CD14-positive monocyte (primary cell): ENCODE measurements at regions not wholly inside any gene's neighbourhood (a gene's known extent, or its start where the extent isn't known, plus 50 kb on each side); places are given as distances from the start of the nearest gene placed in this dataset.

ENCODE experiments used
- DNase-seq, 3 donors: peaks; one replicate each; pipeline ENCODE4 v3.0.0-alpha.2; 2011 to 2022
- H2AFZ ChIP-seq: 2 replicates; pipeline ENCODE4 v1.6.0; 2012; ENCODE audit warnings: mild to moderate bottlenecking, low read depth, low read length, inconsistent platforms; ENCODE audit not compliant: insufficient read depth, poor library complexity, severe bottlenecking
- H3K27ac ChIP-seq, 2 donors: 1 replicate in 1 of 2; 2 replicates in 1 of 2; pipeline ENCODE4 v1.5.1; 2012 to 2013; ENCODE audit warnings: low read length in 2 of 2, control low read depth in 1 of 2, inconsistent platforms in 1 of 2, low read depth in 1 of 2, mild to moderate bottlenecking in 1 of 2
- H3K27me3 ChIP-seq, 2 donors: one replicate each; pipeline versions ENCODE4 v1.6.0 to v1.6.1; 2011 to 2013; ENCODE audit warnings: low read length in 2 of 2; ENCODE audit not compliant: control insufficient read depth in 2 of 2, insufficient read depth in 2 of 2
- H3K36me3 ChIP-seq, 2 donors: replicated peaks in 1 of 2; 1 replicate in 1 of 2; 2 replicates in 1 of 2; pipeline versions ENCODE4 v1.5.1 to v1.6.1; 2012 to 2013; ENCODE audit warnings: low read length in 2 of 2, control low read depth in 1 of 2, inconsistent platforms in 1 of 2, mild to moderate bottlenecking in 1 of 2; ENCODE audit not compliant: insufficient read depth in 2 of 2, control insufficient read depth in 1 of 2
- H3K4me1 ChIP-seq, 2 donors: 1 replicate in 1 of 2; 2 replicates in 1 of 2; pipeline versions ENCODE4 v1.5.1 to v1.6.1; 2012 to 2013; ENCODE audit warnings: low read length in 2 of 2, control low read depth in 1 of 2, inconsistent platforms in 1 of 2, mild to moderate bottlenecking in 1 of 2, moderate library complexity in 1 of 2; ENCODE audit not compliant: insufficient read depth in 2 of 2, control insufficient read depth in 1 of 2
- H3K4me2 ChIP-seq: replicated peaks from 2 replicates; pipeline ENCODE3; 2012; ENCODE audit warnings: low read length, moderate library complexity, mild to moderate bottlenecking; ENCODE audit not compliant: poor library complexity, severe bottlenecking; ENCODE audit errors: extremely low read depth
- H3K4me3 ChIP-seq, 3 experiments: fragments of 200-600 bp in 1 of 3; sonication (generic) in 1 of 3; replicated peaks in 1 of 3; 1 replicate in 2 of 3; 2 replicates in 1 of 3; pipeline ENCODE4 v1.5.1; 2011 to 2013; ENCODE audit warnings: low read length in 3 of 3, mild to moderate bottlenecking in 3 of 3, control low read depth in 2 of 3, low read depth in 2 of 3, inconsistent platforms in 1 of 3, moderate library complexity in 1 of 3
- H3K79me2 ChIP-seq: 2 replicates; pipeline ENCODE4 v1.6.0; 2012; ENCODE audit warnings: mild to moderate bottlenecking, control low read depth, inconsistent platforms, low read length, moderate library complexity; ENCODE audit not compliant: insufficient read depth
- H3K9ac ChIP-seq: 2 replicates; pipeline ENCODE4 v1.6.0; 2017; ENCODE audit warnings: low read length, mild to moderate bottlenecking; ENCODE audit not compliant: insufficient read depth, poor library complexity, severe bottlenecking
- H3K9me3 ChIP-seq, 2 donors: replicated peaks in 1 of 2; 1 replicate in 1 of 2; 2 replicates in 1 of 2; pipeline versions ENCODE4 v1.5.1 to v1.6.1; 2012 to 2013; ENCODE audit warnings: low read length in 2 of 2, control low read depth in 1 of 2; ENCODE audit not compliant: control insufficient read depth in 1 of 2, insufficient read depth in 1 of 2
- H4K20me1 ChIP-seq: 2 replicates; pipeline ENCODE4 v1.6.0; 2012; ENCODE audit warnings: mild to moderate bottlenecking, low read length, control low read depth, moderate library complexity; ENCODE audit not compliant: insufficient read depth
- H3K27ac Mint-ChIP-seq, 7 donors: one replicate each; pipeline ENCODE4 v1.8.0; 2020; ENCODE audit warnings: mild to moderate bottlenecking in 7 of 7, mixed read lengths in 7 of 7, moderate library complexity in 6 of 7, inconsistent platforms in 2 of 7
- H3K27me3 Mint-ChIP-seq, 3 donors: one replicate each; pipeline ENCODE4 v1.8.0; 2021 to 2022; ENCODE audit warnings: low read depth in 3 of 3, mild to moderate bottlenecking in 3 of 3, mixed read lengths in 3 of 3, moderate library complexity in 3 of 3, inconsistent platforms in 1 of 3
- H3K36me3 Mint-ChIP-seq, 2 donors: one replicate each; pipeline ENCODE4 v1.8.0; 2020; ENCODE audit warnings: mixed read lengths in 2 of 2, inconsistent platforms in 1 of 2, mild to moderate bottlenecking in 1 of 2
- H3K4me1 Mint-ChIP-seq: one replicate; pipeline ENCODE4 v1.8.0; 2020; ENCODE audit warnings: mild to moderate bottlenecking, mixed read lengths
- H3K4me3 Mint-ChIP-seq, 2 donors: one replicate each; pipeline ENCODE4 v1.8.0; 2020; ENCODE audit warnings: mild to moderate bottlenecking in 2 of 2, mixed read lengths in 2 of 2, moderate library complexity in 1 of 2
- H3K9me3 Mint-ChIP-seq, 7 donors: one replicate each; pipeline ENCODE4 v1.8.0; 2020 to 2022; ENCODE audit warnings: mixed read lengths in 7 of 7, mild to moderate bottlenecking in 6 of 7, moderate library complexity in 6 of 7, inconsistent platforms in 2 of 7
- CTCF ChIP-seq: fragments of 200-600 bp; IDR thresholded peaks from one replicate; pipeline ENCODE4 v1.8.0; 2022; ENCODE audit warnings: antibody characterized with exemption, mild to moderate bottlenecking
- WGBS: methylation state at CpG from one replicate; pipeline ENCODE4 v1.1.5; 2013; ENCODE audit warnings: missing lambda C conversion rate; ENCODE audit not compliant: insufficient coverage; 5-methylcytosine and 5-hydroxymethylcytosine counted together
- intact Hi-C, 2 donors: fragments of 100-400 bp; cut with micrococcal nuclease; formaldehyde crosslinking; loops; one replicate each; pipeline versions ENCODE4 v1.15.0 to v1.15.1; 2023

GRCh38 chr20:62533591-62534495 lies 58.0 kb upstream of the GATA5 start:
- H3K4me1 Mint-ChIP-seq, result no peaks in the 10 kb centered on the region

More at GRCh38 chr20:62533591-62534495, 58.0 kb upstream of the GATA5 start:
- TF ChIP-seq CTCF, result no peak
- no peak overlapping the region for H3K4me2 ChIP-seq
- no peaks in the 10 kb centered on the region for H3K9me3 ChIP-seq
- Mint-ChIP-seq H3K27ac (no peak overlapping the region), H3K27me3 (peaks cover 6 to 8% (median 7%) of the 10 kb centered on the region in 3 donors), H3K4me3 (no peak overlapping the region), H3K9me3 (no peaks in the 10 kb centered on the region), H3K36me3 (no peaks in the 10 kb centered on the region)
- H3K27ac ChIP-seq, result no peak overlapping the region
- 55% methylated on average over 17 of the region's 19 CpGs for whole genome bisulfite sequencing
- DNase-seq, result no peak
- H3K9ac ChIP-seq, result no peak overlapping the region
- H3K36me3 ChIP-seq, result no peaks in the 10 kb centered on the region
- H3K27me3 ChIP-seq, result no peaks in the 10 kb centered on the region
- intact Hi-C loops, result no loop called here
- H4K20me1 ChIP-seq, result no peaks in the 10 kb centered on the region
- H2AFZ ChIP-seq, result no peak overlapping the region
- H3K4me3 ChIP-seq, result no peak overlapping the region
- no peaks in the 10 kb centered on the region for H3K4me1 ChIP-seq
- H3K79me2 ChIP-seq, result no peaks in the 10 kb centered on the region
